ENCODE measurements at regions not wholly inside any gene's neighbourhood (a gene's known extent, or its start where the extent isn't known, plus 50 kb on each side); places are given as distances from the start of the nearest gene placed in this dataset.

DNA sequence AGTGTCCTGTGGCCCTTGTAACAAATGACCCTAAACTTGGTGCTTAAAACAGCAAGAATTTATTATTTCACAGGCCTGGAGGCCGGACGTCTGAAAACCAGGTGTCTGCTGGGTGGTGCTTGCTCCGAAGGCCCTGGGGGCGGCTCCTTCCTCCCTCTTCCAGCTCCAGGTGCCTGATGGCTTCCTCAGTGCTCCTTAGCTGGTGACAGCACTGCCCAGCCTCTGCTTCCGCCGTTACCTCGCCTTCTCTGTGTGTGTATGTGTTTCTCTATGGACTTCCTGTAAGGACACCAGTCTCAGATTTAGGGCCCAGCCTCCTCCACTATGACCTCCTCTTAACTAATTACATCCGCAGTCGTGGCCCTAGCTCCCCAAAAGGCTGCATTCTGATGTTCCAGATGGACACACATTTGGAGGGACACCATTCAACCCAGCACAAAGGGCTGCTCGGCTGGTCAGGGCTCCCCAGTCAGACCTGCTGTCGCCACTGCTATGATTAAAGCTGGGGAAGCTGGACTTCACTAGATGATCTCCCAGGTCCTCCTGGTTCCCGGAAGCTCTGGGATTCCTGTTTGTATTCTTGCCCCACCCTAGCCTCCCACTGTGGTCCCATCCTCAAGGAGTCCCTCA lies 172.8 kb downstream of the IRF8 start:
- TF ChIP-seq, protein P1, sequence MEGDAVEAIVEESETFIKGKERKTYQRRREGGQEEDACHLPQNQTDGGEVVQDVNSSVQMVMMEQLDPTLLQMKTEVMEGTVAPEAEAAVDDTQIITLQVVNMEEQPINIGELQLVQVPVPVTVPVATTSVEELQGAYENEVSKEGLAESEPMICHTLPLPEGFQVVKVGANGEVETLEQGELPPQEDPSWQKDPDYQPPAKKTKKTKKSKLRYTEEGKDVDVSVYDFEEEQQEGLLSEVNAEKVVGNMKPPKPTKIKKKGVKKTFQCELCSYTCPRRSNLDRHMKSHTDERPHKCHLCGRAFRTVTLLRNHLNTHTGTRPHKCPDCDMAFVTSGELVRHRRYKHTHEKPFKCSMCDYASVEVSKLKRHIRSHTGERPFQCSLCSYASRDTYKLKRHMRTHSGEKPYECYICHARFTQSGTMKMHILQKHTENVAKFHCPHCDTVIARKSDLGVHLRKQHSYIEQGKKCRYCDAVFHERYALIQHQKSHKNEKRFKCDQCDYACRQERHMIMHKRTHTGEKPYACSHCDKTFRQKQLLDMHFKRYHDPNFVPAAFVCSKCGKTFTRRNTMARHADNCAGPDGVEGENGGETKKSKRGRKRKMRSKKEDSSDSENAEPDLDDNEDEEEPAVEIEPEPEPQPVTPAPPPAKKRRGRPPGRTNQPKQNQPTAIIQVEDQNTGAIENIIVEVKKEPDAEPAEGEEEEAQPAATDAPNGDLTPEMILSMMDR (IDR thresholded peaks at IDR 0.05) = no peak
- TF ChIP-seq POLR2A (IDR thresholded peaks at IDR 0.05) = no peak
